ENCODE measurements at regions not wholly inside any gene's neighbourhood (a gene's known extent, or its start where the extent isn't known, plus 50 kb on each side); places are given as distances from the start of the nearest gene placed in this dataset.

DNA sequence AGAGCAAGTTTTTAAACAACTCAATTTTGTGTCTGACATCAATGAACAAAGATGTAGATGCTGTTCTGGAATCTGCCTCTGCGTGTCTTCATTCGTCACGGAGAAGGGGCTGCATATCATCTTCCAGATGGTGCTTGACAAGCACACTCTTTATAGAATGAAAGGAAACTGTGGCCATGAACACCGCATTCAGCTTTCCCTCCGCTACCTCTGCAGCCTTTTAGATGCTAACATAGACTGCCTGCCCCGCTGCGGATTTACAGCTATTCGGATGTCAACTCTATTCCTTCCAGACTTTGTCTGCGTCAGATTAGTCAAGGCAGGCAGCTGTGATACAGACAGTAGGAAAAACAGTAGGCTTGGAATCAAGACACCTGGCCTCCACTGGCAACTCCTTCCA is 232.9 kb downstream of the TJP1 start:
- no peak for TF ChIP-seq POLR2AphosphoS5 (IDR thresholded peaks at IDR 0.05; ENCODE audit: low read depth, low read length)
- TF ChIP-seq, protein P1, sequence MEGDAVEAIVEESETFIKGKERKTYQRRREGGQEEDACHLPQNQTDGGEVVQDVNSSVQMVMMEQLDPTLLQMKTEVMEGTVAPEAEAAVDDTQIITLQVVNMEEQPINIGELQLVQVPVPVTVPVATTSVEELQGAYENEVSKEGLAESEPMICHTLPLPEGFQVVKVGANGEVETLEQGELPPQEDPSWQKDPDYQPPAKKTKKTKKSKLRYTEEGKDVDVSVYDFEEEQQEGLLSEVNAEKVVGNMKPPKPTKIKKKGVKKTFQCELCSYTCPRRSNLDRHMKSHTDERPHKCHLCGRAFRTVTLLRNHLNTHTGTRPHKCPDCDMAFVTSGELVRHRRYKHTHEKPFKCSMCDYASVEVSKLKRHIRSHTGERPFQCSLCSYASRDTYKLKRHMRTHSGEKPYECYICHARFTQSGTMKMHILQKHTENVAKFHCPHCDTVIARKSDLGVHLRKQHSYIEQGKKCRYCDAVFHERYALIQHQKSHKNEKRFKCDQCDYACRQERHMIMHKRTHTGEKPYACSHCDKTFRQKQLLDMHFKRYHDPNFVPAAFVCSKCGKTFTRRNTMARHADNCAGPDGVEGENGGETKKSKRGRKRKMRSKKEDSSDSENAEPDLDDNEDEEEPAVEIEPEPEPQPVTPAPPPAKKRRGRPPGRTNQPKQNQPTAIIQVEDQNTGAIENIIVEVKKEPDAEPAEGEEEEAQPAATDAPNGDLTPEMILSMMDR (IDR thresholded peaks at IDR 0.05; ENCODE audit: control extremely low read depth in 1 of 3, insufficient read depth in 1 of 3, low read depth in 1 of 3, low read length in 3 of 3), result no peak
- no peak for TF ChIP-seq TCF12 (IDR thresholded peaks at IDR 0.05; ENCODE audit: low read depth, low read length)
- TF ChIP-seq RAD21 (IDR thresholded peaks at IDR 0.05 in 1 of 2, conservative IDR thresholded peaks at IDR 0.05 in 1 of 2; ENCODE audit: low read depth in 2 of 2, low read length in 2 of 2), result no peak
- no peak for TF ChIP-seq TEAD4 (IDR thresholded peaks at IDR 0.05; ENCODE audit: low read depth, low read length)
- TF ChIP-seq POLR2A (IDR thresholded peaks at IDR 0.05; ENCODE audit: control extremely low read depth in 1 of 2, low read depth in 2 of 2, low read length in 2 of 2), result no peak
- TF ChIP-seq EZH2 (IDR thresholded peaks at IDR 0.05; ENCODE audit: low read depth, low read length, severe bottlenecking), result no peak
- TF ChIP-seq MAFK (IDR thresholded peaks at IDR 0.05; ENCODE audit: low read depth, low read length), result no peak

All from H1 (cell line).